HG02981 (cell line): ENCODE measurements at regions not wholly inside any gene's neighbourhood (a gene's known extent, or its start where the extent isn't known, plus 50 kb on each side); places are given as distances from the start of the nearest gene placed in this dataset.
"Not testable (repeated sequence)": the region's sequence is repeated elsewhere in the genome, so short reads cannot be mapped to it uniquely, and the experiment has no call there.

Source experiments
- ATAC-seq: cut with Tn5 transposase; IDR thresholded peaks from one replicate; pipeline ENCODE4 v1.9.1; 2021; ENCODE audit warnings: mild to moderate bottlenecking, moderate library complexity; ENCODE audit not compliant: unreplicated experiment

DNA sequence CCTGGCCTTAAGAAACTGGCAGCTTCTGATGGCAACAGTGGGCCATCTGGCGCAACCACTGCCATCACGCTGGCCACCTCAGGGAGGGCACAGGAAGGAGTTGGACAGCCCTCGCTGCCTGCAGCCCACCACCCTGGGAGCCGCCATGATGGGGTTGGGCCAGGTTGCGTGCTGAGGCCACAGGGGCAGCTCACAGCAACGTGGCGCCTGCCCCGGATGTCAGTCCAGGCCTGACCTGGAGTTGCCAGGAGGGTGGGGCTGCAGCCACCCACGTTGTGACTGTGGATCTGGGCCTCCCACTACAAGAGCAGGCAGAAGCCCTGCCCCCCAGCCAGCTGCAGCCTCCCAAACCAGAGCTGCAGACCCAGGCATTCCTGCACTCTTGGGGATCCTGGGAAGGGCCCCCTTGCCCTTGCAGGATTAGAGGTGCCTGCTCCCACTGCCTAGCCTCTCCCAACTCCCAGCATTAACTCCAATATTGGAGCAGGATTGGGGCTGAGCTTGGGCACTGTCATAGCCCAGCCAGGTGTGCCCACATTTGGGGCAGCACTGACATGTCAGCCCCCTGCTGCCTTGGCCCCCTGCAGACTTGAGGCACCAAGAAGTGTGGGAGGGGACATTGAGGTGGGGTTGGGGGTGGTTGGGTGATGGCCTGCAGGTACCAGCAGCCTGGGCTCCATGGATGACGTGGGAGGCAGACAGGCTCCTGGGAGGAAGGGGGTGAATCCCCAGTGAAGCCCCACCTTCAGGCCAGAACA, 468.9 kb upstream of the CCDC54 start:
- ATAC-seq: no peak

DNA sequence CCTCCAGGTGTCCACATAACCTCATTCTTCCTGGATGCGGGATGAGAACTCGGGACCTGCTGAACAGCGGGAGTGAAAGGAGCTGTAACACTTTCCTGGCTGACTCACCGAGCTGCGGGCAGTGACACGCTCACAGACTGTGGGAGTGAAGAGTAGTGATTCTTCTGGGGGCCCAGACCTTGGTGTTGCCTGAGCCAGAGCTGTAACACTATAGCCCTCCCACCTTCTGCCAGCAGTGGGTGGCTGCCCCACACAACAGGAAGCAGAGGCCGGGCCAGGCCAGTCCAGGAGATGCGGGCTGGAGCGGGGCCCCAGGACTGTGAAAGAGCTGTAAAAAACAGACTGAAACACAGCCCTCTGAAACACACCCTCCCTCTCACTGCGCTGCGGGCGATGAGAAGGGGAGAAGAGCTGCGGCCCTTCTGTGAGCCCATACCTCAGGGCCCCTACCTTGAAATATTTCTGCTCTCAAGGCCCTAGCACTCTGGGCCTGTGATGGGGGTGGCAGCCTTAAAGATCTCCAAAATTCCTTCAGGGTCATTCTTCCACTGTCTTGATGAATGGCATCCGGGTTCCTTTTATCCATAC, 464.0 kb upstream of the CCDC54 start:
- ATAC-seq: no peak

DNA sequence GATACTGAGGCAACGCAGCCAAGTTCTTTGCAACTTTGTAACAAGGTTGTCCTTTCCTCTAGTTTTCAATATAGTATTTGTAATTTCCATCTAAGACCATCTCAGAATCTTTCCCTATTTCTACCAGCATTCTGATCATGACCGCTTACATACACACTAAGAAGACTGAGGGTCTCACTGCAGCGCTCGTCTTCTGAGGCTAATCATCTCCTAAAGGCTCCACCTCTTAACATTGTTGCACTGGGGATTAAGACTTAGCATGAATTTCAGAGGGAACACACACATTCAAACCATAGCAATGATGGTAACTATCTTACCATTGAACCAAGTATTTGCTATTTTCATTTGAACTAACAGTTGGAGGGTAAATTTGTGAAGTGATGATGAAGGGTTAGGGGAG, 463.3 kb upstream of the CCDC54 start:
- ATAC-seq: no peak

DNA sequence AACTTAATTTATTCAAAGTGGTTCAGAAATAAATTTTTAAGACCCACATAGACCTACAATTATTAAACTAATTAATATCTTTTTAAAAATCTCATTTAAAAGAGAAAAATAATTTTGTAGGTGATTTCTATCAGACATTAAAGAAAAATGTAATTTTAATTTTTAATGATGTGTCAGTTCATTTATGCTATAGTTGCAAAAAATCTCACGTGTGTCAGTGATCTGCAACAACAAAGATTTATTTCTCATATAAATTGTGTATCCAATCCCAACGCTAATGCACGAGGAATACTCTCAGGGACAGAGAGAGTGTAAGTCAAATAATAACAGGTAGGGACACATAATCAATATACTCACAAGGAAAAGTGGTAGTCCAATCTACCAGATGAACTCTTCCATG, 456.6 kb upstream of the CCDC54 start:
- no peak for ATAC-seq

DNA sequence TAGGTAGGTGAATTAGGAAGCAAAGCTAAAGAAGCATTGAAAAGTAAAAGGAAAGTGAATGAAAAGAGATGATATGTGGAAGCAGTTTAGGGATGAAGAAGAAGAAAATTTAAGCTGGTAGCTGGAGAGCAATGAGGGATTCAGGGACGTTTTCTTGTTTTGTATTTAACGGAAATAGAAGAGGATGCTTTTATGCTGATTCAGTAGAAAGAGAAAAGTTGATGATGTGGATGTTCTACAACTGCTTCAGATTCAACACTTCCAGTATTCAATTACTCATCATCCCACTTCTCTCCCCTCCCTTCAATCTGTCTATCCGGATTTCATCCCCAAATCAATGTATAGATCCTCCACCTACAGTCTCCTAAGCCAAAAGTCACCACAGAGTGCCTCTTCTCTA, 448.2 kb upstream of the CCDC54 start:
- ATAC-seq: no peak

DNA sequence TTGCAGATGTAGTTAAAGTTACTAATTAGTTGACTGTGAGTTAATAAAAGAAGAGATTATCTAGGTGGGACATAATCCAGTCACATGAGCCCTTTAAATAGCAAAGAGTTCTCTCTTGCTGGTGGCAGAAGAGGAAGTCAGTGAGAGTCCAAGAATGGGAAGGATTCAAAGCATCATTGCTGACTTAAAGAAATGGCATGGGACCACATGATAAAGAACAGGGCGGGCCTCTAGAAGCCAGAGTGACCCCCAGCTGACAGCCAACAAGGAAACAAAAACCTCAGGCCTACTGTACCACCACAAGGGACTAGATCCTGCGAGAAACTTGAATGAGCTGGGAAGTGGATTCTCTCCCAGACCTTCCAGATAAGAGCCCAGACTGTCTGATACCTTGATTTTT, 447.2 kb upstream of the CCDC54 start:
- no peak for ATAC-seq

DNA sequence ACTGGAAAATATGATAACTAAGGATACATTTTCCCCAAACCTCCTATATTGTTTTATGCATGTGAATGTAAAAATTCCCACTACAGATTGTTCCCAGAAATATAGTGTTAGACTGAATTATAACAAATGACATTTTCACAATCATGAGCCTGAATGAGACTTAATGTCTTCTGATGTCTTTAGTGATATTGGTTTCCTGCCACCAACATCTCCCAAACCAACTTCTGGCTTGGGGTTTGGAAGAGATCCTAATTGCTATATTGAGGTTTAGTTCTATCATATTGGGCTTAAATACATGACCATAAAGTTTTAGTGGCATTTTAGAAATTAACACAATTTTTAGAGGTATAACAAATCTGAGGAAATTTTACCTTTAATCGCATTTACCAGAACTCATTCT, 445.3 kb upstream of the CCDC54 start:
- no peak for ATAC-seq

DNA sequence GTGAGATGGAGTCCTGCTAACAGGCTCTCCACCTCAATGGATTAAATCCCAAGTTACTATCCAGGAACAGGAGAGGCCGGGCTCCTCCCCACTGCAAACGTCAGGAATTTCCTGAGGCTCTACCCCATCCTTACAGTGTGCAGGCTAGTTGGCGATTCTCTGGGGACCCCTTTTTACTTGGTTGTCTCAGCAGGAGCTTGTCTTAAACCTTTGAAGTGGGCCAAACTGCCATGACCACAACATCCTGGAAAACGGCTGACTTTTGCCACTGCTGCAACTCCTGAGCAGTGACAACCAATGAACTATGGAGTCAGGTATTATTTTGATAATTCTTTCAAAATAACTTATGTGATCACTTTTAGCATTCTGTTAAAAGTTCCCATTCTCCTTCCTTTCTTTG, 440.9 kb upstream of the CCDC54 start:
- no peak for ATAC-seq

DNA sequence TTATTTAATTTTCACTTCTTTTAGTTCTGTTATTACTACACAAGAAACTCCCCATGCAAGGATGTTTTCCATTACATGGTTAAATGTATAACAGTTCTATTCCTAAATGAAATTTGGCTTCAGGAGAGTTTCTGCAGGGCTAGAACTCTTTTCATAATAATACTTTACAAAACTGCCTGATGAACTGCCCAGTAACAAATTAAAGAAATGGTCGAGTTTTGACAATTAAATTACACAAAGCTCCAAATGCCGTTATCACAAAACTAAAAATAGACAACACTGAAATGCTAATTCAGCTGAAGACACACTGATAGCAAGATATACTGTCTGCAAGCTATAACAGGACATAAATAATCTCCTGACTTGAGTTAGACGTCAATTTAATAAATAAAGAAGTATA, 435.2 kb upstream of the CCDC54 start:
- ATAC-seq: no peak

DNA sequence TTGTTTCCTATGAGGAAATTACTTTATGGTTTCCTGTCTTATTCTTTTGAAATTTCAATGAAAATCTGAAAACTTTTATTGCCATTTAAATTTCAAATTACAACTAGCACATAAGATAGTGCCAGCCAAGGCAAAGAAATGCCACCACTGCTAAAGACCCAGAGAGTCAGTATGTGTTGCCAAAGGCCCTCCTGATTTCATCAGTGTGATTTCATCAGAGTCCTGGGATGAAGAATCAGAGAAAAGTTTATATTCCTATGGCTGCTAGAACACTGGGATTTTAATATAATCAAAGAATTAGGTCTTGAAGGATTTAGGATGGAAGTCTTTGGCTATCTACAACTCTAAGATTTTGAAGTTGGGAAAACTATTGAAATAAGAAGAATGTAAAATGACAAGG, 434.2 kb upstream of the CCDC54 start:
- ATAC-seq: no peak

DNA sequence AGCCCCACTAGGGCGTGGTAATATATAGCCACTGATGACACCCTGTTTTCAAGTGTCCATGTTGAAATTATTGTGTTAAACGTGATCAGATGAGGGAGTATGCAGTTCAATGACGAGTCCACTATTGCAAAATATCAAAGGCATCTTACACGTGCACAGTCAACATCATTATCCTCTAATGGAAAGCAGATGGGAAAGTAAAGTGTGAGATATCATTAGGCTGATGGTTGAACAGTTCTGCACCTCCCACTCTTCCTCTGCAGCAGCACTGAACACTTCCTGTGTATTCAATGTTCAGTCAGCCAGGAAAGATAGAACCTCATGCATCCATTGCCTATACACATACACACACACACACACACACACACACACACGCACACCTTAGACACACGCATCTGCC, 431.8 kb upstream of the CCDC54 start:
- ATAC-seq: no peak

DNA sequence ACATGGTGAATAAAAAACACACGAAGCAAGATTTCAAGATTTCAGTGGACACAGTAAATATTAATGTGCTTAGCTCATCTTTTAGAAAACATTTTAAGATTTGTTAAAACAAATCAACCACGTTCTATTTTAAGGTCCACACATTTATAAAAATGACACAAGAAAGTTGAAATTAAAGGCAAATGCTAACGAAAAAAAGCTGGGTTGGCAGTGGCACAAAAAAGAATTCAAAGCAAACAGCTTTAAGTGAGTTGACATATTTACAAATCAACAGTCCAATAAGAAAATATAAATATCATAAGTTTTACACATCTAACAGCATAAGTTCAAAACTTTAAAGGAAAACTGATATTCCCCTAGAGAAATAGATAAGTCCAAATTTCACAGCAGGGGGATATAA, 430.4 kb upstream of the CCDC54 start:
- ATAC-seq: no peak

DNA sequence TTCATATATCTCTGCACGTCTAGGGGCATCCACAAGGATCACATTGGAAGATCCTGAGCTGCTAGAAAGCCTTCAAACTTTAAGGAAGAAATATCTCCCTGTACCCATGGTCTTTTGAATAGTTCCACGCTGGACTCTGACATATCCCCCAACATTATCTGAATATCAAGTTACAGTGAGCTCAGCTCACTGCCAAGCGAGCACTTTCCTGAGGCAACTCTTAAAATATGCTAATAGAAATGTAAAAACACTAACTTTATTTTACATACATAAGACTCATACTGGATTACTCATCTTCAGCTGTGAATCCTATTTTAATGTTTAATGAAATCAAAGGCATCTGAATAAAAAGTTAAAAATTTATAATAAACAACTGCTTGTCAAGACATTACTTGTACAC, 420.2 kb upstream of the CCDC54 start:
- ATAC-seq: no peak

DNA sequence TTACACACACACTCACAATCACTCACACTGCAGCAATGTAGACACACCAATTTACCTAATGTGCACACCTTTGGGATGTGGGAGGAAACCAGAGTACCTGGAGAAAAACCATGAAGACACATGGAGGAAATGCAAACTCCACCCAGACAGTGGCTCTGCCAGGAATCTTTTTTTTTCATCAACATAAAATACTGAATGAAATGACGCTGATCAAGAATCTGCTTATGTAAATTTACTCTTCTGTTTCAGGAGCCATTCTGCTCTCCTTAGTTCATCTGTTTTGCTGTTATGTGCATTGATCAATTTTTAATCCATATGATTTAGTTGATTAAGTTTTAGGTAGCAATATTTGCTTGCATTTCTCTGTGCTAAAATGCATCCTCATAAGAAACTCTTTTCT, 414.2 kb upstream of the CCDC54 start:
- no peak for ATAC-seq

DNA sequence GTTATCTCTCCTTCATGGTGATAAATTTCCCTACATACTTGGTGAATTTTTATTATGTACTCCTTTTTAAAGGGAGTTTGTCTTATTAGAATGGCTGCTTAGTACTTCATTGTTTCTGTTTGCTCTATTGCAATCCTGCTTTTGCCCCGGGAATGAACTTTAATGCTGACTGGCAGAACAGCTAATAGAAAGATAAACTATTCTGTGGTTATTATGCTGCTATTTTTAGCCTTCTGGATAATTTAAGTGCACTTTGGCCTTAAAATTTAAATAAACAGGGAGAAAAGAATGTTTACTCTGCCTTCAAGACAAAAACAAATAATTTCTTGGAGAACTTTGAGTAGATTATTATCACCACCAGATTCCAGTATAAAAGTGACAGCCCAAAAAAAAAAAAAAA, 413.8 kb upstream of the CCDC54 start:
- ATAC-seq: no peak

DNA sequence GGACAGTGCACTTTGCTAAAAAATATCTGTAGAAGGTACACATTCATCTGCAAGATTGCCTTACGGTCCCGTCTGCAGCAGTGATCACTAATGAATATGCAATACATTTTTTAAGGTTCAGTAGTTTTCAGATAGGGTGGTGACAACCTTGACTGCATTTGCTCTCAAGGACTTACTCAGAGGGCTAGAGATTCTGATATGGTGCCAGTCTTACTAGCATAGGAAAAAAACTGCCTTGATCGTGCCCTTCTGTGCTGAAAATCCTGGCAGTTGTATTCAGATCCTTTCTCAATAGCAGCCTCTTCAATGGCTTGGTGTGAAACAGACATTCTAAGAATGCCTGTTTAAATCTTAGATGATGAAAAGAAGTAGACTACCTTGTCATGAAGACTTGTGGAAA, 411.9 kb upstream of the CCDC54 start:
- ATAC-seq: no peak

DNA sequence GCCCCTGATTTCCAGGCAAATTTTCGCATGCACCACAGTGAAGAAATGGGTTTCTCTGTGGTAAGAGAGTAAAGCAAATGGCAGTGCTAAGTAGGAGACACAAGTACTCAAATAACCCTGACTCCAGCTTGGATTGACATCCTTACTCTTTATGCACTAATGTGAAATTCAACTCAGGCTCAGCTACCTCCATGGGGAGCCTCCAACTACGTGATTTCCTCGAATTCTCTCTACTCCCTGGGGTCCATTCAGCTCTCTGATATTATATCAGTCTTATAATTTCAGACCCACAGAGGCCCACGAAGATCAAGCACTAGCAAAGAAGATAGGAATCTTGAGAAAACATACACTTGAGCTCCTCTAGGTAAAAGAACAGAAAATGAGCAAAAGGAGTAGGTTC, 407.6 kb upstream of the CCDC54 start:
- no peak for ATAC-seq

DNA sequence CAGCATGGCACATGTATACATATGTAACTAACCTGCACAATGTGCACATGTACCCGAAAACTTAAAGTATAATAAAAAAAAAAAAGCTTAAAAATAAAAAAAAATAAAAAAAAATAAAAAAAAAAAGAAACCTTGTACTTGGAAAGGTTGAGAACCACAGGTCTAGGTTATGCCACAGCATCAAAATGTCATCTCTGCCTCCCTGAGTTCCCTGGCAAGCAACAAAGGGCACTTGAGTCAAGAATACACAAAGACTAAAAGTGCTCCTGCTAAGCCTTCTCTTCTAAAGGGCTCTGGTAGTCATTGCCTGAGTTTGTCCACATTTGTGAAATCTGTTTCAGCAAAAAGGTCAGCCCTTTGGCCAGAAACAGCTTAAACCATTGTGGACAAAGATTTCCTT, 395.8 kb upstream of the CCDC54 start:
- ATAC-seq: no peak

DNA sequence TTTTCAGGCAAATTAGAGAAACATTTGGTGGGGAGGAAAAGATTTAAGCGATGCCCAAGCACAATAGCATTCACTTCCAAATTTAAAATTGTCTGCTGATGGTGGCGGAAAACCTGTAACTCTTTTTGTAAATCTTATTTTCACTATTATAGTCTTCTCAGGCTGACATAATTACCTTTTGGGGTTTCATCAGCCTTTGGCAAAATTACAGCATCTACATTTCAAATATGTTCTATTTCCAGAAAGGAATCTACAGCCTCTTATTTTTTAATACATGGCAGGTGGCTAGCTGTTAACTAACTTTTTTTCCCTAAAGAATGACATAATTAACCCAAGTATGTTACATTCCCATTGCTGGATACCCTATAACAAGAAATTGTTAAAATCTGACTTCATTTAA, 391.5 kb upstream of the CCDC54 start:
- no peak for ATAC-seq

DNA sequence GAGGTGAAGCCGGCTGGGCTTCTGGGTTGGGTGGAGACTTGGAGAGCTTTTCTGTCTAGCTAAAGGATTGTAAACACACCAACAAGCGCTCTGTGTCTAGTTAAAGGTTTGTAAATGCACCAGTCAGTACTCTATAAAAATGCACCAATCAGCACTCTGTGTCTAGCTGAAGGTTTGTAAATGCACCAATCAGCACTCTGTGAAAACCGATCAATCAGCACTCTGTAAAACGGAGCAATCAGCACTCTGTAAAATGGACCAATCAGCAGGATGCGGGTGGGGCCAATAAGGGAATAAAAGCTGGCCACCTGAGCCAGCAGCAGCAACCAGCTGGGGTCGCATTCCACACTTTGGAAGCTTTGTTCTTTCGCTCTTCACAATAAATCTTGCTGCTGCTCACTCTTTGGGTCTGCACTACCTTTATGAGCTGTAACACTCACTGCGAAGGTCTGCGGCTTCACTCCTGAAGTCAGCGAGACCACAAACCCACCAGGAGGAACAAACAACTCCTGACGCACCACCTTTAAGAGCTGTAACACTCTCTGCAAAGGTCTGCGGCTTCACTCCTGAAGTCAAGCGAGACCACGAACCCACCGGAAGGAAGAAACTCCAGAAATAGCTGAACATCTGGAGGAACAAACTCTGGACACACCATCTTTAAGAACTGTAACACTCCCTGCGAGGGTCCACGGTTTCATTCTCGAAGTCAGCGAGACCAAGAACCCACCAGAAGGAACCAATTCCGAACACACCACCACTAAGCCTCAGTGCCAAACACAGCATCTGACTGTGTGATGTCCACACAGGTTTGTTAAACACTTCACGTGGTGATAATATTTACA, 378.2 kb upstream of the CCDC54 start:
- not testable (repeated sequence) for ATAC-seq

DNA sequence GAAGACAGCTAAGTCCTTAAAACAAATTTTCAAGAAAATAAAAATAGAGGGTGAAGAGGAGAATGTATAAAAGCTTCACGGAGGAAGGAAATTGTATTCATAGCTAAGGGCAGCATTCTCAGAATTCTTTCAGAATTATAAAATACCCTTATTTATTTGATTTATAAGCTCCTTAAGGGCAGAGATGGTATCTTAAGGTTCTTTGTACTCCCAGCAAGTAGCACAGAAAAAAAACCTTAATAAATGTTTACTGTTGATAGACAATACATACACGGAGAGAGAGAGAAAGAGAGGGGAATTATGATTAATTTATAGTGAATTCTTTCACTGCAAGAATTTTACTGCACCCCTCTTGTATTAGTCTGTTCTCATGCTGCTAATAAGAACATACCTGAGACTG, 375.6 kb upstream of the CCDC54 start:
- no peak for ATAC-seq

DNA sequence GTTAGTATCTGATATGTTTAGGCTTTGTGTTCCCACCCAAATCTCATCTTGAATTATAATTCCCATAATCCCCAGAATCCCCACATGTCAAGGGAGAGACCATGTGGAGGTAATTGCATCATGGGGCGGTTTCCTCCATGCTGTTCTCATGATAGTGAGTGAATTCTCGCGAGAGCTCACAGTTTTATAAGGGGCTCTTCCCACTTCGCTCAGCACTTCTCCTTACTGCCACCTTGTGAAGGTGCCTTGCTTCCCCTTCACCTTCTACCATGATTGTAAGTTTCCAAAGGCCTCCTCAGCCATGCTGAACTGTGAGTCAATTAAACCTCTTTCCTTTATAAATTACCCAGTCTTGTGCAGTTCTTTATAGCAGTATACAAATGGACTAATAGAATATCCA, 371.9 kb upstream of the CCDC54 start:
- ATAC-seq: not testable (repeated sequence)
